Esophagus squamous epithelium (tissue), 4 donors: ENCODE measurements at regions not wholly inside any gene's neighbourhood (a gene's known extent, or its start where the extent isn't known, plus 50 kb on each side); places are given as distances from the start of the nearest gene placed in this dataset.

Source experiments
- POLR2A ChIP-seq, 4 donors: fragments of 450-650 bp; IDR thresholded peaks; one replicate each; pipeline ENCODE4 v1.6.1; 2017; ENCODE audit warnings: antibody characterized with exemption in 4 of 4, mild to moderate bottlenecking in 4 of 4, moderate library complexity in 3 of 4
- TF ChIP-seq, protein P1 (sequence below), 6 experiments: fragments of 450-650 bp in 4 of 6; fragments of 200-600 bp in 2 of 6; sonication (generic) in 2 of 6; IDR thresholded peaks; one replicate each; pipeline ENCODE4 v1.5.1; 2016 to 2019; ENCODE audit warnings: antibody characterized with exemption in 6 of 6, mild to moderate bottlenecking in 4 of 6, moderate library complexity in 4 of 6

GRCh38 chr17:72424505-72425117, 303.8 kb downstream of the SOX9 start:
- TF ChIP-seq, protein P1, sequence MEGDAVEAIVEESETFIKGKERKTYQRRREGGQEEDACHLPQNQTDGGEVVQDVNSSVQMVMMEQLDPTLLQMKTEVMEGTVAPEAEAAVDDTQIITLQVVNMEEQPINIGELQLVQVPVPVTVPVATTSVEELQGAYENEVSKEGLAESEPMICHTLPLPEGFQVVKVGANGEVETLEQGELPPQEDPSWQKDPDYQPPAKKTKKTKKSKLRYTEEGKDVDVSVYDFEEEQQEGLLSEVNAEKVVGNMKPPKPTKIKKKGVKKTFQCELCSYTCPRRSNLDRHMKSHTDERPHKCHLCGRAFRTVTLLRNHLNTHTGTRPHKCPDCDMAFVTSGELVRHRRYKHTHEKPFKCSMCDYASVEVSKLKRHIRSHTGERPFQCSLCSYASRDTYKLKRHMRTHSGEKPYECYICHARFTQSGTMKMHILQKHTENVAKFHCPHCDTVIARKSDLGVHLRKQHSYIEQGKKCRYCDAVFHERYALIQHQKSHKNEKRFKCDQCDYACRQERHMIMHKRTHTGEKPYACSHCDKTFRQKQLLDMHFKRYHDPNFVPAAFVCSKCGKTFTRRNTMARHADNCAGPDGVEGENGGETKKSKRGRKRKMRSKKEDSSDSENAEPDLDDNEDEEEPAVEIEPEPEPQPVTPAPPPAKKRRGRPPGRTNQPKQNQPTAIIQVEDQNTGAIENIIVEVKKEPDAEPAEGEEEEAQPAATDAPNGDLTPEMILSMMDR (IDR thresholded peaks at IDR 0.05), result no peak
- TF ChIP-seq POLR2A (IDR thresholded peaks at IDR 0.05), result no peak
